ENCODE measurements at regions not wholly inside any gene's neighbourhood (a gene's known extent, or its start where the extent isn't known, plus 50 kb on each side); places are given as distances from the start of the nearest gene placed in this dataset.

GRCh38 chr6:18672852-18673251 lies 285.7 kb downstream of the RNF144B start:
- Histone ChIP-seq H3K36me3 (no peaks in the 10 kb centered on the region), H3K4me3 (no peak overlapping the region), H3K9me3 (no peaks in the 10 kb centered on the region), H3K27me3 (no peaks in the 10 kb centered on the region), H3K27ac (no peak overlapping the region), H3K4me1 (no peaks in the 10 kb centered on the region)
- DNase-seq (ENCODE audit: low spot score in 2 of 2), result no peak
- intact Hi-C loops (cut with DNase I), result no loop called here
- no peak for TF ChIP-seq CTCF (IDR thresholded peaks at IDR 0.05)

GRCh38 chr6:18674346-18674745 lies 287.2 kb downstream of the RNF144B start:
- no peaks in the 10 kb centered on the region for H3K36me3 ChIP-seq
- no peak overlapping the region for H3K4me3 ChIP-seq
- intact Hi-C loops (cut with DNase I), result no loop called here
- H3K27me3 ChIP-seq, result no peaks in the 10 kb centered on the region
- DNase-seq (ENCODE audit: low spot score in 2 of 2), result no peak
- H3K9me3 ChIP-seq, result no peaks in the 10 kb centered on the region
- no peaks in the 10 kb centered on the region for H3K4me1 ChIP-seq
- no peak overlapping the region for H3K27ac ChIP-seq
- no peak for TF ChIP-seq CTCF (IDR thresholded peaks at IDR 0.05)

GRCh38 chr6:18675881-18676280 lies 288.7 kb downstream of the RNF144B start:
- no peaks in the 10 kb centered on the region for H3K36me3 ChIP-seq
- no peak overlapping the region for H3K4me3 ChIP-seq
- no peak overlapping the region for H3K27ac ChIP-seq
- TF ChIP-seq CTCF (IDR thresholded peaks at IDR 0.05), result no peak
- no peaks in the 10 kb centered on the region for H3K27me3 ChIP-seq
- DNase-seq (ENCODE audit: low spot score in 2 of 2), result no peak
- H3K4me1 ChIP-seq, result no peaks in the 10 kb centered on the region
- no peaks in the 10 kb centered on the region for H3K9me3 ChIP-seq
- intact Hi-C loops (cut with DNase I), result no loop called here

- intact Hi-C loops (cut with DNase I), result no loop called here
- Histone ChIP-seq H3K36me3 (no peaks in the 10 kb centered on the region), H3K27me3 (no peaks in the 10 kb centered on the region), H3K4me1 (no peaks in the 10 kb centered on the region), H3K9me3 (no peaks in the 10 kb centered on the region), H3K4me3 (no peak overlapping the region), H3K27ac (no peak overlapping the region)
- no peak for TF ChIP-seq CTCF (IDR thresholded peaks at IDR 0.05)
- no peak for DNase-seq (ENCODE audit: low spot score in 2 of 2)
These were observed 289.4 kb downstream of the RNF144B start for GRCh38 chr6:18676548-18676947.

GRCh38 chr6:18680842-18681241 lies 293.7 kb downstream of the RNF144B start:
- Histone ChIP-seq H3K27ac (no peak overlapping the region), H3K4me3 (no peak overlapping the region), H3K9me3 (no peaks in the 10 kb centered on the region), H3K27me3 (no peaks in the 10 kb centered on the region), H3K36me3 (no peaks in the 10 kb centered on the region), H3K4me1 (no peaks in the 10 kb centered on the region)
- intact Hi-C loops (cut with DNase I), result no loop called here
- no peak for DNase-seq (ENCODE audit: low spot score in 2 of 2)
- TF ChIP-seq CTCF (IDR thresholded peaks at IDR 0.05), result no peak

- intact Hi-C loops (cut with DNase I), result no loop called here
- H3K4me3 ChIP-seq, result no peak overlapping the region
- H3K27ac ChIP-seq, result no peak overlapping the region
- TF ChIP-seq CTCF (IDR thresholded peaks at IDR 0.05), result no peak
- H3K9me3 ChIP-seq, result no peaks in the 10 kb centered on the region
- H3K27me3 ChIP-seq, result no peaks in the 10 kb centered on the region
- H3K36me3 ChIP-seq, result no peaks in the 10 kb centered on the region
- no peak for DNase-seq (ENCODE audit: low spot score in 2 of 2)
- H3K4me1 ChIP-seq, result no peaks in the 10 kb centered on the region
These were observed 294.8 kb downstream of the RNF144B start for GRCh38 chr6:18681832-18682503.

All from ascending aorta (tissue), 2 donors.